HG03378 (cell line): ENCODE measurements at regions not wholly inside any gene's neighbourhood (a gene's known extent, or its start where the extent isn't known, plus 50 kb on each side); places are given as distances from the start of the nearest gene placed in this dataset.
"Not testable (repeated sequence)": the region's sequence is repeated elsewhere in the genome, so short reads cannot be mapped to it uniquely, and the experiment has no call there.

Source experiments
- ATAC-seq: cut with Tn5 transposase; IDR thresholded peaks from one replicate; pipeline ENCODE4 v1.9.1; 2021; ENCODE audit warnings: mild to moderate bottlenecking, moderate library complexity; ENCODE audit not compliant: unreplicated experiment

DNA sequence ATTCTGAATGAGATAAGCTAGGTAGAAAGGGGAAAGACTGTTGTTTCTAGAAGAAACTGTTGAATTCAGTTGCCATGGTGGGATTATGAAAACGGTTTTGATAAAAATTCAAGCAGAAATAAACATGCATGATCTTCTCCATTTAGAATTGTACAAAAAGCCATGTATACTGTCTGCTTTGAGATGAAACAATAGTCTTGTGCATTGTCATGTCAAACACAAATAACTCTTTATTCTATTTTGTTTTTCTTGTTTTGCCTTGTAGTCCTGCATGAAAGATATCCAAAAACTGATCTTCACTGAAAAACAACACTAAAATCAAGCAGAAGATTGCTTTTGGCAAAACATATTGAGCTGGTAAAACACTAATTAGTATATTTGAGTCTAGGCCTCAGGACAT lies 659.9 kb downstream of the LTN1 start:
- no peak for ATAC-seq

DNA sequence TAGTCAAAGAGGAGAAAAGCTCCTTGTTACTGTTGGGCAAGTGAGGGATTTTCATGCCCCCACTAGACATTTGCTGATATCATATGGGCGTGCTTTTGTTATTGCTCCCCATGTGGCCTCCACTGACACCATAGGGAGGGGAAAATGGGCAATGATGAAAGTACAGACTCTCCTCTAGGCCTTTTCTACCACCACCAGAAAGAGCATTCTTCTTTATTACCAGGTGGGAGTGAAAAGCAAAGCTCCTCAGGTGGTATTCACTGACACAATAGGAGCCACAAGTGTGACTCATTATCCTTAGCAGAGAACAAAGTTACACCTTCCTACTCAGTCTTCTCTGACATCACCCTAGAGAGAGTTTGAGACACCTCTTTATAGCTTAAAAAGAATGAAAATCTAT lies 667.1 kb downstream of the LTN1 start:
- ATAC-seq = no peak

DNA sequence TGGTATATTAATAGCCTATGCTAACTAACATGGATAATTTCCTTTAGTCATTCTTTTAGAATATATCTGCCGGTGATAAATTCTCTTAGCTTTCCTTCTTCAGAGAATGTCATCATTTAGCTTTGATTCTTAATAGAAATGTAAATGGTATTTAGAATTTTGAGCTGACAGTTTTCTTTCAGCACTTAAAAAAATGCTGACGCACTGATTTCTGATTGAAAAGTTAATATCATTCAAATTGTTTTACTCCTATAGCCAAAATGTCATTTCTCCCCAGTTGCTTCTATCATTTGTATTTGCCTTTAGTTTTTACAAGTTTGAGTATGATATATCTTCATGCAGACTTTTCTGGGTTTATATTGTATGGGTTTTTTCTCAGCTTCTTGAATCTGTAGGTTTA lies 668.0 kb downstream of the LTN1 start:
- no peak for ATAC-seq

DNA sequence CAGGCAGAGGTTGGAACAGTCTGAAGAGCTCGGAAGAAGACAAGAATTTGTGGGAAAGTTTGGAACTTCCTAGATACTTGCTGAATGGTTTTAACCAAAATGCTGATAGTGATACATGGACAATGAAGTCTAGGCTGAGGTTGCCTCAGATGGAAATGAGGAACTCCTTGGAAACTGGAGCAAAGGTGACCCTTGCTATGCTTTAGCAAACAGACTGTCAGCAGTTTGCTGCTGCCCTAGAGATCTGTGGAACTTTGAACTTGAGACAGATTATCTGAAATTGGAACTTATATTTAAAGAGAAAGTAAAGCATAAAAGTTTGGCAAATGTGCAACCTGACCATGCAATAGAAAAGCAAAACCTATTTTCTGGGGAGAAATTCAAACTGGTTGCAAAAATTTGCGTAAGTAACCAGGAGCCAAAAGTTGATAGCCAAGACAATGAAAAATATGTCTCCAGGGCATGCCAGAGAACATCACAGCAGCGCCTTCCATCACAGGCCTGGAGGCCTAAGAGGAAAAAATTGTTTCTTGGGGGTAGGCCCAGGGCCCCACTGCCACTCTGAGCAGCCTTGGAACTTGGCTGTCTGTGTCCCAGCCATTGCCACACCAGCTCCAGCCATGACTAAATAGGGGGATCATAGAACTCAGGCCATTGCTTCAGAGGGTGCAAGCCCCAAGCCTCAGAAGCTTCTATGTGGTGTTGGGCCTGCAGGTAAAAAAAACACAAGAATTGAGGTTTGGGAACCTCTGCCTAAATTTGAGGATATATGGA lies 675.3 kb downstream of the LTN1 start:
- ATAC-seq = no peak

DNA sequence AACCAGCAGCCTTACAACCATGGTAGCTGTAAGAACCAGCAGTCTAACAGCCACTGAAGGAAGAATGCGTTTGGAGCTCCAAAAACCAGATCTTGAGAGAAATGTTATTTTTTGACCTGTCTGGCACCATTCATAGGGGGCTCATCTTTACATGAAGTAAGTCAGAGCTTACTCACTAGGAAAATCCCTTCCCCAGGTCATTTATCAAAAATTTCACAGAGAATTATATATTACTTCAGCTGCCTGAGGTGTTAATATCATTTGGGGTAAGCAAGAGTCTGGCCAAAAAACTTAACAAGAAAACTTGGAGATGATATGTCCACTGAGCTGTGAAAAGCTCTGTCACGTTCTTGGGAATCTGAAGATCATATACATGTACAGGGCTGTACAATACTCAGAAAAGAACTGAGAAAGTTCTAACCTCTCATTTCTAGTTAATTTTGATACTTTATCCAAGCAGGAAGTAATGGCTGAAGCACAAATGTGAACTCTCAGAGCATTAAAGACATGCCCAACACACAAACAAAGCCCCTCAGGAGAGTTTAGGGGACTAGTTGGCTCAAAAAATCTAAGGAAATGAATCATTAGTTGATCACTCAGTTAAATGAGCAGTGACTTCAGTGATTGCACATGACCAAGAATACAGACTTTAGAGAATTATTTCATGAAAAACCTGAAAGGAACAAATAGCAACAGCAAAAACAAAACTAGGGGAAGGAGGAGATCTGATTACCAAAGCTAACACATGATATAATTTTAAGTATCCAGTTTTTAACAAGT lies 681.1 kb downstream of the LTN1 start:
- ATAC-seq = no peak

DNA sequence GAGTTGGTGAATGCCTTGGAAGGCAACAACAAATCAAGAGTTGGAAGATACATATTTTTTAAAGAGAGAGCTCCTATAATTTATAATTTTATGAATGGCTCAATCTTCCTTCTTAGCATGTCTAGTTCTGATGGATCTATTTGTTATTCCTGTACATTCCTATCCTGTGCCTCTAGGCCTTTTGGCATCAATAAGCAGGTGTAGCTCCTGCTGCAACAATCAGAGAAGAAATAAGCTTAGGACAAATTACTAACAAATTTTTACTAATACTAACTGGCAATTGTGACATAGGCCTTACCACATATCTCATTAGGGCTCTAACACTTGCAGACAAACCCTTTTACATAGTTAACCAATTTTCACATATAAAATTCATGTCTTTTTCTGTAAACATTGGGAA lies 682.0 kb downstream of the LTN1 start:
- ATAC-seq = no peak

DNA sequence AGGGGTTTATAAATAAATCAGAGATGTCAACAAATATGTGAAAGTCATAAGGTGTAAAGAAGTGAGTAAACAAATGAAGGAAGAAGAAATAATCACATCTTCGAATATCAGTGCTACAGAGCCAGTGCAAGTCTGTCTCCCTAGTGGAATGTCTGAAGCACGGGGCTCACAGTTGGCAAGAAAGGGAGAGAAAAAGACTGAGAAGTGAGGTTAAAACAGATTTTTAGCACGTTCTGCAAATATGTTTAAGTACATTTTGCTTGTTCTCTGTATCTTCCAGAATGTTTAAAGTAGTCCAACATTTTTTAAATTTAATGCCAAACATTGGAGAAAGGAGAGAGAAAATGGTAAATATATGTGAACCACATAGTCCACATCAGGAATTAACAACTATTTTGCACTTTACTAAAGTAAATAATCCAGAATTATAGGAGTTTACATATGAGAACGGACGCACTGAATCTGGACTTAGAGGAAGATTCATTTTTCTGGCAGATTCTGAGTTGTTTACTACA lies 682.4 kb downstream of the LTN1 start:
- no peak for ATAC-seq

DNA sequence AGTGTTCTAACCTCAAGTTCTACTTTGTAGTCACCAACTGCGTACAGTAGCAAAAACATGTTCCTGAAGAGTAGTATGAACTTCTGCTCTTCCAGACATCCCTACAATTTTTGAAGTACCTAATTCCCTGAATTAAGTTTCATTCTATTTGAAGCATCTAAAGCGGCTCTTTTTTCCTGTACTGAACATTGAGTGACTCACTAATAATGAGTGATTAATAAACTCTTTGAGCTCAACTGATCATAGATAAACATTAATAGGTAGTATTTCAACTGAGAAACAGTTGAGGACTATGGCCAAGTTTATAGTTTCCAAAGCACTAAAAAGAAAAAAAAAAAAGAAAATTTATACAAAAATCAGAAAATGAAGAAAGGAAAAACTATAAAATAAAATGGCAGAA lies 683.1 kb downstream of the LTN1 start:
- ATAC-seq = no peak

DNA sequence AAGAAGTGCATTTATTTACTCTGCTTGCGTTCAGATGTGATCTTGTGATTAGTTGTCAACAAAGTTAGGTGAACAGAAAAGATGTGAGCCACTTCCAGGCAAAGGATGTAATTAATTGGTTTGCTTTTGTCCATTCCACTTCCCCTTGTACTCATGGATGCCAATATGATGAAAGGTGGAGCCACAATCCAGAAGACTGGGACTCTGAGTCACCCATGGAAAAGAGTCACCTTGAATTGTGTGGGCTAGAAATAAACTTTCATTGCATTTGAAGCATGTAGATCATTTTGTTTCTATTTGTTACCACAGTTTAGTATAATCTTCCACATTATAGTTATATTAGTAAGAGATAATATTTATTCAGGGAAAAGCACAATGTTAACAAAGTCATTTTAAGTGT lies 684.2 kb downstream of the LTN1 start:
- no peak for ATAC-seq

DNA sequence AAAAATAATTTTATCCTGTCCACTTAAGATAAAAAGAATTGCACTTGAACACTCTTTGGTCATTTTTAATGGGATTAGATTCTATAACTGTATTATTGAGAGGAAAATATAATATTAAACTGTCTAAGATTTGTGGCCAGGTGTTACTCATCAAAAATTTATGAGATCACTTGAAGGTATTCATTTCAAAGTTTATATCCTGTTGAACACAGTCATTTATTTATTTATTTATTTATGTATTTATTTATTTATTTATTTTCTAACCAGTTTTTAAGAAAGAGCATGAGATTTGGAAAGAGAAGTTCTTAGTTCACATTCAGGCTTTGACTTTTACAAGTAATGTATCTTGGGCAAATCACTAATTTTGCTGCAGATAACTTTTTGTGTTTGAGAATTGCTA lies 692.7 kb downstream of the LTN1 start:
- no peak for ATAC-seq

DNA sequence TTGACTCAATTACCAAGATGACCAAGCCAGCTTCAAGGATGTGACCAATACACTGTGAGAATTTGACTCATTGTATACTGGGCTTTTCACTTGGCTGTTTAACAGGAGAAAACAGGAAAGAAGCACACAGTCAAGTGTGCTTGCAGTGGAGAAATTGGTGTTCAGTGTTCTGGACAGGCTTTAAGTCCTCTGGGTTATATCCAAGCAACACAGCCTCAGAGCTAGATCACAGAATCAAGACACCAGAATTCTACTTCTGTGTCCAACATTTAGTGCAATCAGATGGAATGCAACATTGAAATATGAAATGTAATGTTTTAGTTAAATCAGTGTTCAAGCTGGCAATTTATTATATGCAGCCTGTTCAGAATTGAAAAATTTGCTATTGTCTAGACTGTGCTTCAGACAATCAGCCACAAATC lies 694.4 kb downstream of the LTN1 start:
- ATAC-seq = no peak

DNA sequence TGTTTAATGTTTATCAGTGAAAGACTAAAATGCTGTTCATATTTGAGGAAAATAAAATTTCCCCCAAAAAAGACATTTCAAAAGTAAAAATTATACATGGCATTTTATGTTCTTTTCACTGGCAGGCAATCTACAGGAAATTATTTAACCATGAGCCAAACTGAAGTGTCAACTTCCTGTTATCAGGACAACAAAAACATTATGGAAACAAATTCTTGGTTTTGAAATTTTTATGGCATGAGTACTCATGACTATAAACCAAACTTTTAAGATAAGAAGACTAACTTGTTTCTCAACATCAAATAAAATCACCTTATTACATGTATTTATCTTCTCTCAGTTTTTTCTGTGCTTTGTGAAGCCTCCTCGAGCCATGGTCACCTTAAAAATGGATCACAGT lies 698.6 kb downstream of the LTN1 start:
- ATAC-seq = no peak

DNA sequence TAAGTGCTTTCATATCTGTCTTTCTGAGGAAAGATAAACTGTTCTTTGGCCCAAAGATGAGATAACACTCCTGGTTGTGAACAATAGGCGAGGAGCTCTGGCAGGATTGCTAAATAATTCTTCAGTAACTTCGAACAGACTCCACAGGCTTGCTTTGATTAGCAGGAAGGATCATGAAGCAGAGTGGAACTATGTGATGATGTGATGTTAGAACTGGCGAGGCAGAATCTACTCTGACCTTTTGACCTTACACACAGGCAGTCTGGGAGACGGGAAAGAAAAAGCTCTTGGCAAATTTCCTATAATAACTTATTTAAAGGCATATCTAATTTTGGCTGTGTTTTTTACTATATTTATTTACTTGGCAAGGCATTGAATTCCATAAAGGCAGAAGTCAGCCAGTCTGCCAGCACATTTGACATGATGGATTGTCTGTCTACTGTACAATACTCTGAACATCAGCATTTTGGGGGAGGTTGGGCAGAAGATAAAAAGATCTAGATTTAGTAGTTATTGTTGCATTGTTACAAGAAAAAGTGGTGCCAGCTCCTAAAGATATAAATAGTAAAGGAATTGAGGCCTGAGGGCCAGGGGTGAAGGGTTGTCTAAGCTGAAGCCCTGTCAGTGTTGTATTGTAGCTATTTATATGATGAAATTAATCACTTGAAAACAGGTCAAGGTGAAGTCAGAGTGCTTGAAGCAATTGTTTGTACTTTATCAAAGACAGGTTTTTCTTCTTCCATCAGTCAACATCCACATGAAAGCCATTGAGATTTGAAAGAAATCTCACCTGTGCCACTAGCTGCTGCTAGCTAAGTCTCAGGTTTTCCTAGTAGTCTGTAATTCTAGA lies 708.8 kb downstream of the LTN1 start:
- no peak for ATAC-seq

DNA sequence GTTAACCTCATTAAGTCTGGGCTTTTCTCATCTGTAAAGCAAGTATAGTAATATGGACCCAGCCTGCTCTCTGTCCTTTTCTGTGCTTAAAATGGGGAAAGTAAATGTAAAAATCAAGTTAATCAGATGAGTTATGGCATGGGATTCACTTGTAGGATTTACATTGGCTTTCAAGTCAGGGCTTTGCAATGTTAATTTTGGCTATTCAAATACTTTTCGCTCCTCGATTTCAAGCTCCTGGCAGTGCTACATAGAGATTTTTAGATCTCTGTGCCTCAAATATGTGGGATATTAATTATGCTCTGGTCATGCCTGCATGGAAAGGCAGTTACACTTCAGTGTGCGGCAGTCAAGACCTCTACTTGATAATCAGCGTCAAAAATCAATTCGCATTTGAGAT lies 709.8 kb downstream of the LTN1 start:
- no peak for ATAC-seq

DNA sequence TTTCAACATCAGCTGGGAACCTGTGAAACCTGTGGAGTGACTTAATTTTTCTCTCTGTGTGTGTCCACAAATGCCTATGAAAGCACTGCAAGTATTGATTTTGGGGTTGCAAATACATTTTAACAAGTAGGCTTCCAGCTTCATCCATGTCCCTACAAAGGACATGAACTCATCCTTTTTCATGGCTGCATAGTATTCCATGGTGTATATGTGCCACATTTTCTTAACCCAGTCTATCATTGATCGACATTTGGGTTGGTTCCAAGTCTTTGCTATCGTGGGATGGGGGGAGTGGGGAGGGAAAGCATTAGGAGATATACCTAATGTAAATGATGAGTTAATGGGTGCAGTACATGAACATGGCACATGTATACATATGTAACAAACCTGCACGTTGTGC lies 711.3 kb downstream of the LTN1 start:
- not testable (repeated sequence) for ATAC-seq

DNA sequence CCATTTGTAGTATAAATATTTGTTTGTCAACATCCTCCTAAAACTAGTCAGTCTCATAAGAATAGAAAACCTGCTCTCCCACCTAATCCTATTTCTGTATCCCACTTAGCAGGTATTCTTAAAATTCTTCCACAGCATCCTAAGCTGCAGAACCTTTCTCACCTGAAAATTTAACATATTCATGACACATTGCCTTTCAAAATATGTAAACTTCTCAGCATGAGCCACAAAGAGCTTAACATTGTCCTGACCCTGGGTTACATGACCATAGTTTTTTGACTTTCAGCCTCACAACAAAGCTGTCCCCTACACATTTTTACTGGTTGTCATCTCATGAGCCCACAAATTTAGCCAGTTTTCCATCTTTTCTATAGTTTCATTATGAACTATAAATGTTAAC lies 712.1 kb downstream of the LTN1 start:
- no peak for ATAC-seq

DNA sequence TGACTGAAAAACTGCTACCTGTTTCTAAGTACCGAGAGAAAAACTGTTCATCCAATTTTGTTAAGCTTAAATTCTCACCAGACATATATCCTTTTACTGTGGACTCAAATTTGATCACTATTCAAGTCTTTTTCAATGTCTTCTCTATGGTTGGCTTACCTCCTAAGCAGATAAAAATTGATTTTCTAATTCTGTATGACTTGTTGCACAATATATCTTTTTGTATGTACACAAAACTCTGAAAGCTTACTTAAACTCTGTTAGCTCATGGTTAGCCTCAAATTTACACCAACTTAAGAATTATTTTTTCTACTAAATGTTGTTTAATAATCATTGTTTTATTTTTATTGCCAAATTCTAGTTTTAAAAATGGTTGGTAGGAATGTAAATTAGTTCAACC lies 715.4 kb downstream of the LTN1 start:
- ATAC-seq = no peak

DNA sequence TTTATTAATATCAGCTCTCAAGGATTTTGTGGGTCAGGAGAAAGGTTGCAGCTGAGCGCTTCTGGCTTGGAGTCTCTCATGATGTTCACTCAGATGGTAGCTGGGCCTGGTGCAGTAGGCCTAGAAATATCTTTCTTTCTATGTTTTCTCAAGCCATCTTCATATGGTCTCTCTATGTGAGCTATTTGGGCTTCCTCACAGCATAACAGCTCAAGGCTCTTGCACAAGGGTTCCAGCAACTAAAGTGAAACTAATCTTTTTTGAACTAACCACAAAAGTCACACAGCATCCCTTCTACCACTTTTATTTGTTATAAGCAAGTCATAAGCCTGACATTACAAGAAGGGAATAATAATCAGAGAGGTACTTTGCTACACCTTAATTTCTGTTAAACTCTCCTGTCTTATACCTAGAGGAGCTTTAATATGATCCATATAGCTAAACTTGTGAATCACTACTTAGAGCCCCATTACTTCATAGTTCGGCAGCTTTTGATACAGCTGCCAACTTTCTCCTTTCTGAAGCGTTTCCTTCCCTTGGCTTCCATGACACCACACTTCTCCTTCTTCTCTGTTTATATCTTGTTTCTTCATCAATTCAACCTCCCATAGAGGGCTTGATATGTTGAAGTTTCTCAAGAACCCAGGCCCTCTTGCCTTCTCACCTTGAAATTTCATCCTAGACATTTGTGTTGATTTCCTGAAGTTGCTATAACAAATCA lies 720.2 kb downstream of the LTN1 start:
- ATAC-seq = no peak

DNA sequence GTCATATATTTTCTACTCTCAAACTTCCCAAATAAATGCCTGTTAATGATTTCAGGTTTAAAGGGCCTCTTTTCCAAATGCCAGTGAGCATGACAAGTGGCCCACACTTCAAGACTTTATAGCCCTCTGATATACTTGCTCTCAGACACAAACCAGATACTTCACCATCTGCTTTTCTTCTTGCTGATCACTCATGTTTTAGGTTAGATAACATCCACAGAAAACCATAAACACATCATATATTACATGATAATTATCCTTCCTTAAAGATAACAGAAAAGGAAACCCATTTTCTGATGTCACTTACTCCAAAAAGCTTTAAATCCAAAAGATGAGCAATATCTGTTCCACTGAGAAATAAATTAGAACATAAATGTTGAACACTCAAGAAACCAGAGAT lies 723.5 kb downstream of the LTN1 start:
- no peak for ATAC-seq

DNA sequence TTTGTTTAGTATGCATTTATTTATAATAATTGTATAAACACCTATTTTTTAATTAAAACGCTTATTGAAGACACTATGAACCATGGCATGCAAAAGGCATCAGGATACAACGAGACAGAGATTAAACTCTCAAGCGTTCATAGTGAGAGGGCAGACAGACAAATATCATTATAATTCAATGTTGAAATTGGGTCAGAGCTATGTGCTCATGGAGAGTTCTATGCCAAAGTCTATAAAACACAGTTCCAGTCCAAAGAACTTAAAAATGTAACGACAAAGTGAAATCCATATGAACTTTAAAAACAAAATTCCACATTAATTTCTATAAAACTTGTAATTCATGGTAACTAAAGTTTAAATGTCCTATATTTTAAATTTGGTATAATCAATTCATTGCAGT lies 724.0 kb downstream of the LTN1 start:
- ATAC-seq = no peak

DNA sequence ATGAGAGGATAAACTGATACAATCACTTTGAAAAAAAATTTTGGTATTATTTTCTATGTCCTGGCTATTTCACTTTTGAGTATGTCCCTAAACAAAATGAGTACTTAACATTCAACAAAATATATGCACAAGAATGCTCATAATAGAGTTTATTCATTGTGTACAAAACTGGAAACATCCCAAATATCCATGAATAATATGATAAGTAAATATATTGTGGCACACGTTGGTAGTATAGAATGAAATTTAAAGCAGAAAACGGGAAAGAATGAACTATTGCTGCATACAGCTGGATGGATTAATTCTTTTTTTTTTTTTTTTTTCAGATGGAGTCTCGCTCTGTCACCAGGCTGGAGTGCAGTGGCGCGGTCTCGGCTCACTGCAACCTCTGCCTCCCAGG lies 725.2 kb downstream of the LTN1 start:
- no peak for ATAC-seq
